ENCODE measurements at regions not wholly inside any gene's neighbourhood (a gene's known extent, or its start where the extent isn't known, plus 50 kb on each side); places are given as distances from the start of the nearest gene placed in this dataset.

DNA sequence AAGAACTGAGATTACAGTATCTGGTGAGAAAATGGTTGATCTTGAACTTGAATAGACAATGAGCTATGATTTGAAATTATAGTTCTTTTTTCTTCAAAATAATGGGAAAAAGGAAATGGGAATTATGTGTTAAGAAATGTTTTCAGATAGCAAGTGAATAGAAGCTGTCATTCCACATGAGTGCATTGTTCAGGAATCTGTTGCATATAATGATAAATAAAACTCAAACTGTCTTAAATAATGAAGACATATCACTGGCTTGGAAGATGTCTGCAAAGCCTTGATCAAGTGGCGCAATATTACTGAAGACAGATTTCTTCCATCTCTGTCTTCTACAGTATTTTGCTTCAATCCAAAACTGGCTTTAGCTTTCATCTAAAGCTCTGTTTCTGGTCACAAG, 479.3 kb upstream of the ZFP42 start:
- in situ Hi-C loops (cut with HindIII; ENCODE audit: low pct_ligation_motif_present, low sequenced_read_pairs) = no loop called here
- TF ChIP-seq, protein P1, sequence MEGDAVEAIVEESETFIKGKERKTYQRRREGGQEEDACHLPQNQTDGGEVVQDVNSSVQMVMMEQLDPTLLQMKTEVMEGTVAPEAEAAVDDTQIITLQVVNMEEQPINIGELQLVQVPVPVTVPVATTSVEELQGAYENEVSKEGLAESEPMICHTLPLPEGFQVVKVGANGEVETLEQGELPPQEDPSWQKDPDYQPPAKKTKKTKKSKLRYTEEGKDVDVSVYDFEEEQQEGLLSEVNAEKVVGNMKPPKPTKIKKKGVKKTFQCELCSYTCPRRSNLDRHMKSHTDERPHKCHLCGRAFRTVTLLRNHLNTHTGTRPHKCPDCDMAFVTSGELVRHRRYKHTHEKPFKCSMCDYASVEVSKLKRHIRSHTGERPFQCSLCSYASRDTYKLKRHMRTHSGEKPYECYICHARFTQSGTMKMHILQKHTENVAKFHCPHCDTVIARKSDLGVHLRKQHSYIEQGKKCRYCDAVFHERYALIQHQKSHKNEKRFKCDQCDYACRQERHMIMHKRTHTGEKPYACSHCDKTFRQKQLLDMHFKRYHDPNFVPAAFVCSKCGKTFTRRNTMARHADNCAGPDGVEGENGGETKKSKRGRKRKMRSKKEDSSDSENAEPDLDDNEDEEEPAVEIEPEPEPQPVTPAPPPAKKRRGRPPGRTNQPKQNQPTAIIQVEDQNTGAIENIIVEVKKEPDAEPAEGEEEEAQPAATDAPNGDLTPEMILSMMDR (IDR thresholded peaks at IDR 0.05; ENCODE audit: low read depth, low read length, missing control alignments) = no peak

DNA sequence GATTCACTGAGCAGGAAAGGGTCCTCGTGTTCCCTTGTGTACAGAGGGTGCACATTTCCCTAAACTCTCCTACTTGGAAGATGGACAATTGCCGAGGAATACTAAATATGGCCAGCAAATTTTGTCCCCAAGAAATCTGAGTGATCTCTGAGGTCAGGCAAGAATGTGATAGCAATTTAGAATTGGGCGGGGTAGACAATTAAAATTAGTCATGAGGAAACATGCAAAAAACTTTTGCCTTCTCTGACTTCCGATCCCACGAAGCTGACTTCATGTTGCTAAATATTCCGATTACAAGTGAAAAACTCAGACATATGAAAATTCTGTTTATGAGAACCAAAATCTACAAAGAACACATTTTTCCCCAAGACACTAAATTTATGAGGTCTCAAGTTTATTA, 453.9 kb upstream of the ZFP42 start:
- H3K4me3 ChIP-seq (ENCODE audit: low read depth, low read length) = no peak overlapping the region
- H3K36me3 ChIP-seq (replicated peaks) = no peaks in the 10 kb centered on the region
- TF ChIP-seq, protein P1 (IDR thresholded peaks at IDR 0.05; ENCODE audit: low read depth, low read length, missing control alignments) = no peak
- H3K27ac ChIP-seq = no peak overlapping the region
- DNase-seq = no peak
- H3K27me3 ChIP-seq (replicated peaks) = no peaks in the 10 kb centered on the region
- in situ Hi-C loops (cut with HindIII; ENCODE audit: low pct_ligation_motif_present, low sequenced_read_pairs) = no loop called here

More for the DNA sequence above, 479.3 kb upstream of the ZFP42 start:
- H3K27ac ChIP-seq = no peak overlapping the region
- no peak overlapping the region for H3K4me3 ChIP-seq (ENCODE audit: low read depth, low read length)
- H3K27me3 ChIP-seq (replicated peaks) = no peaks in the 10 kb centered on the region
- DNase-seq = no peak
- no peaks in the 10 kb centered on the region for H3K36me3 ChIP-seq (replicated peaks)

DNA sequence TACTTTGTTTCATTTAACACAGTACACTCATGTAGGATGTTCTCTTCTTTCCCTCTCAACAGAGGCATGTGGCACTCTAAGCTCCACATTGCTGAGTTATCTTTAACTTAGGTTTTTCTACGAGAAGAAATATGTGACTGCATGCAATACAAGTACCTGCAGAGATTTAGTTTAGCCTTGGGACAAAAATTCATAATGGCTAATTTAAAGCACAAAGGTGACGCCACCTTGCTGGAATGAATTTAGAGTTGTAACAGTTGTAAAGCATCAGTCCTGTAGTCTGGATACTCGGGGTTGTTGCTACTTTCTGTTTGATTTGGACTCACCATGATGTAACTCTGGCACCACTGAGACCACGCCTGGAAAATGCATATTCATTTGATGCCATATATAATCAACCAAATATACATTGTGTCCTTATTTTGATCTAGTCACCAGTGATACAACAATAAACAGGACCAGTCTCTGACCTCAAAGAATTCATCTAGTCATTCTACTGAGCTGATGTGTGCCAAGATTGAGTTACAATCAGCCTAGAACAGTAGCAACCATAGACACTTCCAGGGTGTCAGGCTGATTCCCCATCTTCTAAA, 451.0 kb upstream of the ZFP42 start:
- TF ChIP-seq, protein P1 (IDR thresholded peaks at IDR 0.05; ENCODE audit: low read depth, low read length, missing control alignments) = no peak
- H3K36me3 ChIP-seq (replicated peaks) = no peaks in the 10 kb centered on the region
- no peak overlapping the region for H3K27ac ChIP-seq
- in situ Hi-C loops (cut with HindIII; ENCODE audit: low pct_ligation_motif_present, low sequenced_read_pairs) = no loop called here
- no peak for DNase-seq
- no peaks in the 10 kb centered on the region for H3K27me3 ChIP-seq (replicated peaks)
- no peak overlapping the region for H3K4me3 ChIP-seq (ENCODE audit: low read depth, low read length)

DNA sequence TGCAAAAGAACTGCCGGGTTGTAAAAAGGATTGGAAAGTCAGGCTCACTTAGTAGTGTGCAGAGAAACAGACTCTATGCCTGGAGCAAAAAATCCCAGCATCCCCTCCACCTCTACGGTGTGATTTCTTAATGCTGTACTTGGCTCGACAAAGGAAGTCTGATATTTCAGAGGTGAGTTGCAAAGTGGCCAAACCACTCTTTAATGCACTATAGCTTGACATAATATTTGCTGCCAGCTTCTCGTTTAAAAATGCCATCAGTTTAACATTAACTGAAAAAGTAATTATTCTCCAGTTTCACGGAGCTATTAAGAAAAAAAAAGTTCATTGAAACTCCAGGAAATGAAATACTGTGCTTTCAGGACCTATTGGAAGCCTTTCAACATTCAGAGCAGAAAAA, 448.3 kb upstream of the ZFP42 start:
- DNase-seq = no peak
- no peaks in the 10 kb centered on the region for H3K27me3 ChIP-seq (replicated peaks)
- H3K4me3 ChIP-seq (ENCODE audit: low read depth, low read length) = no peak overlapping the region
- no peak overlapping the region for H3K27ac ChIP-seq
- in situ Hi-C loops (cut with HindIII; ENCODE audit: low pct_ligation_motif_present, low sequenced_read_pairs) = no loop called here
- H3K36me3 ChIP-seq (replicated peaks) = no peaks in the 10 kb centered on the region
- TF ChIP-seq, protein P1 (IDR thresholded peaks at IDR 0.05; ENCODE audit: low read depth, low read length, missing control alignments) = no peak

DNA sequence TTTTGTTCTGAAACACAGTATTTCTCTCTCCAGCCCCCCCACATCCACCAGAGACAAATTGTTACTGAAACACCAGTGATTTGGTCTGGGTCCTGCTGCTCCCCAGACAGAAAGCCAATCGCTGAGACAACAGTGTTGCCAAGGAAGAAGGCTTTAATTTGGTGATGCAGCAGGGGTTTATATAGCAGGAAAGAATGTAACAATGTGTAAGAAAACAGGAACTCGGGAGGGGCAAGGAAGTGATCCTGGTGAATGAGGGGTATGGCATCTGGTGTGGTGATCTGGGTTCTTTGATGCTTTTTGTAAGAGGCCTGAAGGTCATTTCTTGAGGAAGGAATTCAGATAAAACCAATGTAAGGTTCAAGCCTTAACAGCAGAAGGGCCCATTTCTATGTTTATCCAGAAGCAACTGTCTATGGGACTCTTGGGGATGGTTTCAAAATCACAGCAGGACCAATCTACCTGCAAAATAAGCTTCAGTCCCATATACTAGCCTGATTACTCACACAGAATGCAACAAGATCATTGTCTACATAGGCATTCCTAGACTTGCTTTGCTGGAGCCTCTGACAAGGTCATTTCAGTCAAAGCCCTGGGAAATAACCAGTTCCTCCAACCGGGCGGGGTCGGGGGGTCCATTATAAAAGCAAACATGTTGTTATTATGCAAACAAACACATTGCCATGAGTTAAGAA, 445.2 kb upstream of the ZFP42 start:
- Histone ChIP-seq H3K27me3 (replicated peaks) (no peaks in the 10 kb centered on the region), H3K4me3 (ENCODE audit: low read depth, low read length) (no peak overlapping the region), H3K36me3 (replicated peaks) (no peaks in the 10 kb centered on the region), H3K27ac (no peak overlapping the region)
- in situ Hi-C loops (cut with HindIII; ENCODE audit: low pct_ligation_motif_present, low sequenced_read_pairs) = no loop called here
- DNase-seq = peak; percentile 28
- TF ChIP-seq, protein P1 (IDR thresholded peaks at IDR 0.05; ENCODE audit: low read depth, low read length, missing control alignments) = no peak
